Breast epithelium (tissue), 3 donors: ENCODE measurements at regions not wholly inside any gene's neighbourhood (a gene's known extent, or its start where the extent isn't known, plus 50 kb on each side); places are given as distances from the start of the nearest gene placed in this dataset.

Source experiments
- CTCF ChIP-seq, 3 donors: fragments of 450-650 bp; IDR thresholded peaks; one replicate each; pipeline ENCODE4 v1.5.1; 2016 to 2017; ENCODE audit warnings: antibody characterized with exemption in 3 of 3, mild to moderate bottlenecking in 3 of 3, moderate library complexity in 3 of 3
- POLR2A ChIP-seq: fragments of 450-650 bp; IDR thresholded peaks from one replicate; pipeline ENCODE4 v1.6.1; 2016; ENCODE audit warnings: antibody characterized with exemption, mild to moderate bottlenecking, moderate library complexity
- POLR2AphosphoS5 ChIP-seq, 3 donors: sonication (generic); formaldehyde crosslinking; IDR thresholded peaks; one replicate each; pipeline ENCODE4 v1.6.1; 2017; ENCODE audit warnings: antibody characterized with exemption in 3 of 3

GRCh38 chr11:81246941-81247340, 1486.7 kb downstream of the FAM181B start:
- TF ChIP-seq CTCF (IDR thresholded peaks at IDR 0.05) (no peak), POLR2AphosphoS5 (IDR thresholded peaks at IDR 0.05) (no peak), POLR2A (no peak)
